ENCODE measurements at regions not wholly inside any gene's neighbourhood (a gene's known extent, or its start where the extent isn't known, plus 50 kb on each side); places are given as distances from the start of the nearest gene placed in this dataset.

- H3K9me3 ChIP-seq (ENCODE audit: control insufficient read depth, insufficient read depth, low read depth, low read length) = no peaks in the 10 kb centered on the region
- H3K4me1 ChIP-seq (ENCODE audit: control insufficient read depth, insufficient read depth, low read length) = no peaks in the 10 kb centered on the region
- ChIA-PET POLR2A (no interaction called here), CTCF (no interaction called here)
- no peaks in the 10 kb centered on the region for H3K27me3 ChIP-seq (ENCODE audit: control insufficient read depth, insufficient read depth, low read length)
- H3K36me3 ChIP-seq (ENCODE audit: control insufficient read depth, insufficient read depth, low read length) = no peaks in the 10 kb centered on the region
- in situ Hi-C loops (cut with HindIII; ENCODE audit: low pct_unique_long_range_greater_than_20kb, low sequenced_read_pairs) = no loop called here
- H3K4me3 ChIP-seq (ENCODE audit: low read depth in 2 of 2, low read length in 2 of 2) = no peak overlapping the region
- no peak for ATAC-seq
- H3K27ac ChIP-seq (ENCODE audit: low read length) = no peak overlapping the region
- TF ChIP-seq, protein P1, sequence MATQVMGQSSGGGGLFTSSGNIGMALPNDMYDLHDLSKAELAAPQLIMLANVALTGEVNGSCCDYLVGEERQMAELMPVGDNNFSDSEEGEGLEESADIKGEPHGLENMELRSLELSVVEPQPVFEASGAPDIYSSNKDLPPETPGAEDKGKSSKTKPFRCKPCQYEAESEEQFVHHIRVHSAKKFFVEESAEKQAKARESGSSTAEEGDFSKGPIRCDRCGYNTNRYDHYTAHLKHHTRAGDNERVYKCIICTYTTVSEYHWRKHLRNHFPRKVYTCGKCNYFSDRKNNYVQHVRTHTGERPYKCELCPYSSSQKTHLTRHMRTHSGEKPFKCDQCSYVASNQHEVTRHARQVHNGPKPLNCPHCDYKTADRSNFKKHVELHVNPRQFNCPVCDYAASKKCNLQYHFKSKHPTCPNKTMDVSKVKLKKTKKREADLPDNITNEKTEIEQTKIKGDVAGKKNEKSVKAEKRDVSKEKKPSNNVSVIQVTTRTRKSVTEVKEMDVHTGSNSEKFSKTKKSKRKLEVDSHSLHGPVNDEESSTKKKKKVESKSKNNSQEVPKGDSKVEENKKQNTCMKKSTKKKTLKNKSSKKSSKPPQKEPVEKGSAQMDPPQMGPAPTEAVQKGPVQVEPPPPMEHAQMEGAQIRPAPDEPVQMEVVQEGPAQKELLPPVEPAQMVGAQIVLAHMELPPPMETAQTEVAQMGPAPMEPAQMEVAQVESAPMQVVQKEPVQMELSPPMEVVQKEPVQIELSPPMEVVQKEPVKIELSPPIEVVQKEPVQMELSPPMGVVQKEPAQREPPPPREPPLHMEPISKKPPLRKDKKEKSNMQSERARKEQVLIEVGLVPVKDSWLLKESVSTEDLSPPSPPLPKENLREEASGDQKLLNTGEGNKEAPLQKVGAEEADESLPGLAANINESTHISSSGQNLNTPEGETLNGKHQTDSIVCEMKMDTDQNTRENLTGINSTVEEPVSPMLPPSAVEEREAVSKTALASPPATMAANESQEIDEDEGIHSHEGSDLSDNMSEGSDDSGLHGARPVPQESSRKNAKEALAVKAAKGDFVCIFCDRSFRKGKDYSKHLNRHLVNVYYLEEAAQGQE (IDR thresholded peaks at IDR 0.05; ENCODE audit: insufficient read depth in 1 of 2, low read depth in 2 of 2, low read length in 1 of 2) = no peak
- TF ChIP-seq SIN3A (IDR thresholded peaks at IDR 0.05; ENCODE audit: borderline replicate concordance, insufficient read depth, low read depth, low read length) (no peak), POLR2AphosphoS5 (IDR thresholded peaks at IDR 0.05; ENCODE audit: low read depth, low read length) (no peak), TCF7L2 (IDR thresholded peaks at IDR 0.05; ENCODE audit: low read depth, low read length) (no peak)
- TF ChIP-seq, protein P2, sequence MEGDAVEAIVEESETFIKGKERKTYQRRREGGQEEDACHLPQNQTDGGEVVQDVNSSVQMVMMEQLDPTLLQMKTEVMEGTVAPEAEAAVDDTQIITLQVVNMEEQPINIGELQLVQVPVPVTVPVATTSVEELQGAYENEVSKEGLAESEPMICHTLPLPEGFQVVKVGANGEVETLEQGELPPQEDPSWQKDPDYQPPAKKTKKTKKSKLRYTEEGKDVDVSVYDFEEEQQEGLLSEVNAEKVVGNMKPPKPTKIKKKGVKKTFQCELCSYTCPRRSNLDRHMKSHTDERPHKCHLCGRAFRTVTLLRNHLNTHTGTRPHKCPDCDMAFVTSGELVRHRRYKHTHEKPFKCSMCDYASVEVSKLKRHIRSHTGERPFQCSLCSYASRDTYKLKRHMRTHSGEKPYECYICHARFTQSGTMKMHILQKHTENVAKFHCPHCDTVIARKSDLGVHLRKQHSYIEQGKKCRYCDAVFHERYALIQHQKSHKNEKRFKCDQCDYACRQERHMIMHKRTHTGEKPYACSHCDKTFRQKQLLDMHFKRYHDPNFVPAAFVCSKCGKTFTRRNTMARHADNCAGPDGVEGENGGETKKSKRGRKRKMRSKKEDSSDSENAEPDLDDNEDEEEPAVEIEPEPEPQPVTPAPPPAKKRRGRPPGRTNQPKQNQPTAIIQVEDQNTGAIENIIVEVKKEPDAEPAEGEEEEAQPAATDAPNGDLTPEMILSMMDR (IDR thresholded peaks at IDR 0.05) = no peak
- intact Hi-C loops (cut with micrococcal nuclease; ENCODE audit: unreplicated experiment) = no loop called here
- no peak for DNase-seq (ENCODE audit: low read depth, low spot score)
- BruUV-seq (replicated peaks) = no TSS peak
Observed at GRCh38 chr2:49812730-49813129, 658.4 kb upstream of the FSHR start.

DNA sequence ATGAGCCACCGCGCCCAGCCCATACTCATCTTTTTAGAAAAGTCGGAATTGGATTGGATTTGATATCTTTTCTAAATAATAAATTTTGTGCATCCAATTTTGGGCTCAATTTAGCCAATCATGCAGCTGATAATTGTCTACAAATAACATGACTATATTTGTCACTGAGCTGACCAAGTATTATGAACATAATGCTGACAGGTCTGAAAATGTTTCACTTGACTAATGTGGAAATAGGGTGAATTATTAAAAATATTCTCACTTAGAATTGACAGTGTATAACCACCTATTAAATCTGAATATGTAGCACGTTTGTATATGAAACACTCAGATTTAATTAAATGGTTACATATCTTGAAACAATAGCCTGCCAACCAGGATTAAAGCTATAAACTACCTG lies 657.2 kb upstream of the FSHR start:
- DNase-seq (ENCODE audit: low read depth, low spot score) = no peak
- no TSS peak for BruUV-seq (replicated peaks)

More for the DNA sequence above, 657.2 kb upstream of the FSHR start:
- no peak overlapping the region for H3K27ac ChIP-seq (ENCODE audit: low read length)
- H3K9me3 ChIP-seq (ENCODE audit: control insufficient read depth, insufficient read depth, low read depth, low read length) = no peaks in the 10 kb centered on the region
- H3K4me1 ChIP-seq (ENCODE audit: control insufficient read depth, insufficient read depth, low read length) = no peaks in the 10 kb centered on the region
- H3K36me3 ChIP-seq (ENCODE audit: control insufficient read depth, insufficient read depth, low read length) = no peaks in the 10 kb centered on the region
- no peak overlapping the region for H3K4me3 ChIP-seq (ENCODE audit: low read depth in 2 of 2, low read length in 2 of 2)
- ChIA-PET POLR2A (no interaction called here), CTCF (no interaction called here)
- TF ChIP-seq POLR2AphosphoS5 (IDR thresholded peaks at IDR 0.05; ENCODE audit: low read depth, low read length) (no peak), SIN3A (IDR thresholded peaks at IDR 0.05; ENCODE audit: borderline replicate concordance, insufficient read depth, low read depth, low read length) (no peak), TCF7L2 (IDR thresholded peaks at IDR 0.05; ENCODE audit: low read depth, low read length) (no peak)
- TF ChIP-seq, protein P1 (IDR thresholded peaks at IDR 0.05; ENCODE audit: insufficient read depth in 1 of 2, low read depth in 2 of 2, low read length in 1 of 2) = no peak
- TF ChIP-seq, protein P2 (IDR thresholded peaks at IDR 0.05) = no peak
- in situ Hi-C loops (cut with HindIII; ENCODE audit: low pct_unique_long_range_greater_than_20kb, low sequenced_read_pairs) = no loop called here
- intact Hi-C loops (cut with micrococcal nuclease; ENCODE audit: unreplicated experiment) = no loop called here
- ATAC-seq = no peak
- no peaks in the 10 kb centered on the region for H3K27me3 ChIP-seq (ENCODE audit: control insufficient read depth, insufficient read depth, low read length)

Data from Panc1 (cell line).